Ovary (tissue), 3 donors: ENCODE measurements at regions not wholly inside any gene's neighbourhood (a gene's known extent, or its start where the extent isn't known, plus 50 kb on each side); places are given as distances from the start of the nearest gene placed in this dataset.

Experiments
- EP300 ChIP-seq: sonication (generic); formaldehyde crosslinking; IDR thresholded peaks from one replicate; pipeline ENCODE4 v1.6.1; 2017; ENCODE audit warnings: antibody characterized with exemption
- TF ChIP-seq, protein P1 (sequence below), 3 donors: fragments of 450-650 bp in 2 of 3; fragments of 200-600 bp in 1 of 3; IDR thresholded peaks; one replicate each; pipeline versions ENCODE4 v1.5.1 to v1.8.0; 2016 to 2022; ENCODE audit warnings: antibody characterized with exemption in 3 of 3, mild to moderate bottlenecking in 1 of 3
- donor health status: DM: no; HTN: no; CAD: no.

DNA sequence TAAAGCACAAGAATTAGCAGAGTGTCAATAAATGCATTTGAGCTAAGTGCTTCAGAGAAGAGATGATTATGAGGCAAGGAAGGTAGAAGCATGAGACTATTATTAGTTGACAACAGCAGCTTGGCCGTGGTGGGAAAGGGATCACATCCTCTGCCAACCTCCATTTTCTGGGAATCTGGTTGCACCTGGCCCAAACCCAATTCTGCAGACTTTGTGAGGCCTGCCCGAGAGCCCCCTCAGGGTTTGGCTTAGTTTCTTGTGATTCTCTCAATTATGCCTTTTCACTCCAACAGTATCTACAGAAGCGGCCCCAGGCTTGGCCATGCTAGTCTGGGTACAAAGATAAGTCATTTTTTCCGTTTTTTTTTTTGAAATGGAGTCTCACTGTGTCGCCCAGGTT is 111.0 kb upstream of the B3GAT2 start:
- TF ChIP-seq, protein P1, sequence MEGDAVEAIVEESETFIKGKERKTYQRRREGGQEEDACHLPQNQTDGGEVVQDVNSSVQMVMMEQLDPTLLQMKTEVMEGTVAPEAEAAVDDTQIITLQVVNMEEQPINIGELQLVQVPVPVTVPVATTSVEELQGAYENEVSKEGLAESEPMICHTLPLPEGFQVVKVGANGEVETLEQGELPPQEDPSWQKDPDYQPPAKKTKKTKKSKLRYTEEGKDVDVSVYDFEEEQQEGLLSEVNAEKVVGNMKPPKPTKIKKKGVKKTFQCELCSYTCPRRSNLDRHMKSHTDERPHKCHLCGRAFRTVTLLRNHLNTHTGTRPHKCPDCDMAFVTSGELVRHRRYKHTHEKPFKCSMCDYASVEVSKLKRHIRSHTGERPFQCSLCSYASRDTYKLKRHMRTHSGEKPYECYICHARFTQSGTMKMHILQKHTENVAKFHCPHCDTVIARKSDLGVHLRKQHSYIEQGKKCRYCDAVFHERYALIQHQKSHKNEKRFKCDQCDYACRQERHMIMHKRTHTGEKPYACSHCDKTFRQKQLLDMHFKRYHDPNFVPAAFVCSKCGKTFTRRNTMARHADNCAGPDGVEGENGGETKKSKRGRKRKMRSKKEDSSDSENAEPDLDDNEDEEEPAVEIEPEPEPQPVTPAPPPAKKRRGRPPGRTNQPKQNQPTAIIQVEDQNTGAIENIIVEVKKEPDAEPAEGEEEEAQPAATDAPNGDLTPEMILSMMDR (IDR thresholded peaks at IDR 0.05): no peak
- no peak for TF ChIP-seq EP300
